ENCODE measurements at regions not wholly inside any gene's neighbourhood (a gene's known extent, or its start where the extent isn't known, plus 50 kb on each side); places are given as distances from the start of the nearest gene placed in this dataset.

DNA sequence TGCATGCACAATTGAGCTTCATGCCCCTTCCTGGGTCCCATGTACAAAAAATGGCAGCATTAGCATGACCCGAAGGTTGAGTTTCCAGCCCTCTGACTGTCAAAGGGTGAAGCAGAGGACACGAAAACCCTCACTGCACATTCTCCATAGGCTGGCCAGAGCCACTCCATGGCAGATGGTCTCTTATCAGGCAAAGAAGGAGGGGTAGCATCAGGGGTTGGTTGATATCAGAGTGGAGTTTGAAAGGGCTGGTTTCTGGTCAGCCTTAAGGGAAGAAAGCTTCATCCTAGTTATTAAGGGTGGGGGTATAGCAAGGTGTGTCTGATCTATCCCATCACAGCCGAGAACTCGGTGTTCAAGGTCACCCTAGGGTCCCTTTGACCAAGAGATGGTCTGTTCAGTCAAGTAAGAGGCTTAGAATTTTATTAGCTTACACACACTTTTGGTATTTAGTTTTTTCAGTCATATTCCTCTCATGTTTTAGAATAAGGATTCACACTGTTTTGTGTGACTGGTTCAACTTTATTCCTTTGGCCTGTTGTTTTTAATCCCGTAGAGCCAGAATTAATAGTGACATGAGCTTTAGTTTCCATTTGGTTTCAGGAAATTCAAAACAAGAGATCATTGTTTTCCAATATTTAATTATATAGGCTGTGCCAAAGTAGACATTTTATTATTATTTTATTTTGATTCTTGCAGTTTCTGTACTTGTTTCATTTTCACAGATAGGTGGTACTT, 199.9 kb upstream of the FMN2 start:
- TF ChIP-seq EZH2 (IDR thresholded peaks at IDR 0.05; ENCODE audit: insufficient read depth, poor library complexity, severe bottlenecking): no peak
- TF ChIP-seq EZH2phosphoT487 (IDR thresholded peaks at IDR 0.05; ENCODE audit: insufficient read depth, low read depth): no peak

Data from GM23248 (cell line).